ENCODE measurements at regions not wholly inside any gene's neighbourhood (a gene's known extent, or its start where the extent isn't known, plus 50 kb on each side); places are given as distances from the start of the nearest gene placed in this dataset.

DNA sequence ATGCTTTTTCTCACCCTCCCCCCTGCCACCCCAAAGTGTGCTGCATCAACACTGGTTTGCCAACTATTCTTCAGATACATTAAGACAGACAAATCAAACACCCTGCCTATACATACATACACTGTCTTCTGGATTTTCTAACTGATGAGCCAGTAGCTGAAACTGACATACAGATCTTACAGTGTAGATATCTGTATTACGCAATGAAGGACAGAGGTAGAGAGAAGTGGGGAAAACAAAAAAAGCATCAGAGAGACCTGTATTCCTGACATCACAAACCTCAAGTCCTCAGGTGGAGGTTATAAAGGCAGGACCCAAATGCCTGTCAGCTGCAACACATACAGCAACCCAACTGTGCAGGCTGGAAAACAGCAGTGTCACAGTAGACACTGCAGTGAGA, 535.4 kb downstream of the HACE1 start:
- no peak overlapping the region for H3K4me3 ChIP-seq (ENCODE audit: low read depth, low read length)
- no peaks in the 10 kb centered on the region for H3K36me3 ChIP-seq (ENCODE audit: insufficient read depth)
- peaks cover 1% of the 10 kb centered on the region for H3K4me1 ChIP-seq (ENCODE audit: insufficient read depth)
- no peak for DNase-seq (ENCODE audit: extremely low spot score)
- 100% methylated on average over 1 of the region's 1 CpG for WGBS
- no peak overlapping the region for H3K27ac ChIP-seq (ENCODE audit: low read depth)

DNA sequence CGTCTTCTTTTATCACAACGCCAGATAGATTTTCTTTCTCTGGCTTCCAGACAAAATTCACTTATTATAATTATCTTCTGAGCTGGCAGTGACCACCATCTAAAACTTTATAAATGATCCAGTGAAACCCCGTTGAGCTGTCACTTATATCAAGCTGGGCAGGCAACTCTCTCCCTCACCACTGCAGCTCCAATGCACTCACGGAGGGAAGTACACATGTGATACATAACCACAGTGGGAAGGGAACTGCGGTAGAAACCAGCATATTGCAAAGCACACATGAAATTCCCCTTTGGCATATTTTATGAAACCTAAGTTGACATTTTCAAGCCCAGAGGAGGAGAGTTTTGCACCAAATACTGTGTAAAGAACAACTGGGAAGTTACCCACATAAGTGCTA, 536.9 kb downstream of the HACE1 start:
- Histone ChIP-seq H3K4me3 (ENCODE audit: low read depth, low read length) (no peak overlapping the region), H3K4me1 (ENCODE audit: insufficient read depth) (peaks cover 1% of the 10 kb centered on the region), H3K27ac (ENCODE audit: low read depth) (no peak overlapping the region), H3K36me3 (ENCODE audit: insufficient read depth) (no peaks in the 10 kb centered on the region)
- WGBS = 56% methylated on average over 5 of the region's 5 CpGs
- DNase-seq (ENCODE audit: extremely low spot score) = no peak

DNA sequence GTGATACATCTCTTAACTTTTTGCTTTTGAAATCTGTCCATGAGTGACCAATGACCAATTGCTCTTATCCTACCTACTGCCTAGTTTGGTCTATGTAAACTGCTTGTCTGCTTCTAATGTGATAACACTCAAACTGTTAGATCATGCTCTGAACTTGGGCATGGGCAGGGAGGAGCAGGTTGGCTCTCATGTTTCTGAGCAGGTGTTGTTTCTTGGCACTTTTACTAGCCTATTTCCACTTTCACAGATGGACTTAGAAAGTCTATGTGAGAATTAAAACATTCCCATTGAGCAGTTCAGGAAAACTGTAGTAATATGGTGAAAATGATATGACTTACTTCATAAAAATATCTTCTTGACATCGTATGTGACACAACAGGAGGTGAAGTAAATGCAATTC, 538.4 kb downstream of the HACE1 start:
- Histone ChIP-seq H3K4me3 (ENCODE audit: low read depth, low read length) (no peak overlapping the region), H3K27ac (ENCODE audit: low read depth) (no peak overlapping the region), H3K36me3 (ENCODE audit: insufficient read depth) (no peaks in the 10 kb centered on the region), H3K4me1 (ENCODE audit: insufficient read depth) (peaks cover 1% of the 10 kb centered on the region)
- DNase-seq (ENCODE audit: extremely low spot score) = no peak
- 80% methylated on average over 1 of the region's 1 CpG for WGBS

DNA sequence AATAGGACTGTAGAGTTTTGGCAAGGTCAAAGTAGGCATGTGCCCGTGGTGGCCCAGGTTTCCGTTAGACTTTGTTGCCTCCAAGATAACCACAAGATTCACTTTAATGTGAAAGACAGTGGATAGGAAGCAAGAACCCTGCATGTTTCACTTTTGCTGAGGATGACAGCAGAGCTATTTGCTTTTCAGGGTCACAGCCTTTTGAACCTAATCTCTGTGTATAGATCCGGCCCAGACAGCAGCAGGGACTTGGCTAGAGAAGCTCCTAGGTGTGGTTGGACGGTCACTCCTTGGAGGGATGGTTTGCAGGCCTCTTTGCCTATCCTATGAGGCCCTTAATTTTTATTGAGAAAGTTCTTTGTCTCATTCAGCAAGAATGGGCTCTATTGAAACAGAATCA, 538.8 kb downstream of the HACE1 start:
- Histone ChIP-seq H3K27ac (ENCODE audit: low read depth) (no peak overlapping the region), H3K4me3 (ENCODE audit: low read depth, low read length) (no peak overlapping the region), H3K36me3 (ENCODE audit: insufficient read depth) (no peaks in the 10 kb centered on the region), H3K4me1 (ENCODE audit: insufficient read depth) (peaks cover 1% of the 10 kb centered on the region)
- no peak for DNase-seq (ENCODE audit: extremely low spot score)
- 71% methylated on average over 4 of the region's 4 CpGs for WGBS

DNA sequence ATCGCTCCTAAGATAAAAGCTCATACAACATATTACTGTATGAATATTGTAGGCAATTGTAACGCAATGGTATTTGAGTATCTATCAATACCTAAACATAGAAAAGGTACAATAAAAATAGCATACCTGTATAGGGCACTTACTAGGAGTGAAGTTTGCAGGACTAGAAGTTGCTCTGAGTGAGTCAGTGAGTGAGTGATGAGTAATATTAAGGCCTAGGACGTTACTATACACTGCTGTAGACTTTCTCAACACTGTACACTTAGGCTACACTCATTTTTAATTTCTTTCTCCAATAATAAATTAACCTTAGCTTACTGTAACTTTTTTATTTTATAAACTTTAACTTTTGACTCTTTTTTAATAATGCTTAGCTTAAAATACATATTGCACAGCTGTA, 546.9 kb downstream of the HACE1 start:
- Histone ChIP-seq H3K4me3 (ENCODE audit: low read depth, low read length) (no peak overlapping the region), H3K4me1 (ENCODE audit: insufficient read depth) (no peaks in the 10 kb centered on the region), H3K36me3 (ENCODE audit: insufficient read depth) (no peaks in the 10 kb centered on the region), H3K27ac (ENCODE audit: low read depth) (no peak overlapping the region)
- WGBS = 89% methylated on average over 3 of the region's 3 CpGs
- no peak for DNase-seq (ENCODE audit: extremely low spot score)

DNA sequence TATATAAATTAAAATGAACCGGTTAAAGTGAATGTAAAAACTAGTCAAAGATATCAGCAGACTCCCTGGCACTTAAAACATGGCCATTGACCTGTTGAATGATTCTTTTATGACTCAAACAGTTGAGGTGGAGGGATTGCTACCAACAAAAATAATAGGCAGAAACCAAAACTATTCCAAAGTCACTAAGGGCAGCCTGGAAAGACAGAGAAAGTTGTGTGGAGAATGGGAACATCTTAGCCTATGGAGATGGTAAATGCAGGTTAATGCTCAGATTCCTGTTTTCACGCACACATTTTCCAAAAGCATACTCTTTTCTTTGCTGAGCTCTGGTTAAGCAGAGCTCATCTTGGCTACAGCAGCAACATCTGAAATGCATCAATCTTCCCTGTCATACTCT, 553.5 kb downstream of the HACE1 start:
- Histone ChIP-seq H3K4me1 (ENCODE audit: insufficient read depth) (no peaks in the 10 kb centered on the region), H3K27ac (ENCODE audit: low read depth) (no peak overlapping the region), H3K4me3 (ENCODE audit: low read depth, low read length) (no peak overlapping the region), H3K36me3 (ENCODE audit: insufficient read depth) (no peaks in the 10 kb centered on the region)
- 89% methylated on average over 2 of the region's 2 CpGs for WGBS
- DNase-seq (ENCODE audit: extremely low spot score) = no peak

DNA sequence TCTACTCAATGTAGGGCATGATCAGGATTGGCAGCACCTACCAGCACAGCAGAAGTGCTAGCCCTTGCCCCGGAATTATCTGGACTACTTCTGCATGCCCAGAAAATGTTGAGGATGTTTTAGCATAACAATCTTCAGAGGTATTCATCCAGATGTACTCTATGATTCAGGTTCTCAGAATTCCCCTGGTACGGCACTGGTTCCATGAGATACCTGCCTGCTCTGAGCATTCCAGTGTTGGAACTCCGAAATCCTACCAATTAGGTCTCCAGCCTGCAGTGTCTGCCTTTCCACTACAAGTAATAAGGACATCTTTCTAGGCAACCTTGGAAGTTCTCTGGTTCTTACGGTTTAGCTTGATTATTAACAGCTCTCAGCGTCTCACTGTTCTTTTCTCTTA, 554.5 kb downstream of the HACE1 start:
- Histone ChIP-seq H3K4me1 (ENCODE audit: insufficient read depth) (no peaks in the 10 kb centered on the region), H3K27ac (ENCODE audit: low read depth) (no peak overlapping the region), H3K4me3 (ENCODE audit: low read depth, low read length) (no peak overlapping the region), H3K36me3 (ENCODE audit: insufficient read depth) (no peaks in the 10 kb centered on the region)
- no peak for DNase-seq (ENCODE audit: extremely low spot score)
- WGBS = 94% methylated on average over 5 of the region's 5 CpGs

DNA sequence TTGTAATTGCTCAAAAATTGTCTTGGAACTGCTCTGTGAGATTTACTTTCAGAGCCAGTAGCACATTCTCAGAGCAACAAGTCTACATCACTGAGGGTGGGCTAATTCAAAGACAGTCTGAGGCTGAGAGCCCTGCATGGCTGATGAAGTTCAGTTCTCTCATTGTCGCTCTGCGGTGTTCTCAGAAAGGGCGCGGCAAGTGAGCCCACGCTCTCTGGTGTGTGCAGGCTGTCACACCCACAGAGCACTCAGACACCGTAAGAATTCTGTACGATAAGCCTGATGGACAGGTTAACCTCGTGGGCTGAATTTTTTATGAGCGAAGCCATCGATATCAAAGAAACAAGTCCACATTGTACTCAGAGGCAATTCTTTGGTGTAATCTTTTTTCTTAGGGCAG, 557.8 kb downstream of the HACE1 start:
- 68% methylated on average over 10 of the region's 10 CpGs for WGBS
- H3K27ac ChIP-seq (ENCODE audit: low read depth) = no peak overlapping the region
- H3K4me3 ChIP-seq (ENCODE audit: low read depth, low read length) = no peak overlapping the region
- no peak for DNase-seq (ENCODE audit: extremely low spot score)
- H3K36me3 ChIP-seq (ENCODE audit: insufficient read depth) = no peaks in the 10 kb centered on the region
- no peaks in the 10 kb centered on the region for H3K4me1 ChIP-seq (ENCODE audit: insufficient read depth)

DNA sequence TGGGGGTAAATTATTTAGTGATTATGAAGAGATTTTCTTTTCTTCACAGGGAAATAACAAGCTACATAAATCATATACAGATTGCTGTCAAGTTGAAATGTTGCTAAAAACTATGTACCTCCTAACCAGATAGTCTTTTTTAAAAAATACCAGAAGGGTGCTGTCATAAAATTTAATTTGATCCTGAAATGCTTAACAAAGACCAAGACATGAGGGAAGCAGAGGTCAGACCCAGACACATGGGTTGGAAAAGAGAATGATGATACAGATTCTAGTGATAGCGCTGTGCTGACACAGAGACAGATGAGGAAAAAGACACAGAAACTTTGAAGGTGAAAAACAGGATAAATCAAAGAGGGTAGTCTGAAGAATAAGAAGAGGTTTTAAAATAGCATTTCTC, 573.1 kb downstream of the HACE1 start:
- DNase-seq (ENCODE audit: extremely low spot score) = no peak
- H3K4me1 ChIP-seq (ENCODE audit: insufficient read depth) = no peaks in the 10 kb centered on the region
- no peak overlapping the region for H3K4me3 ChIP-seq (ENCODE audit: low read depth, low read length)
- H3K36me3 ChIP-seq (ENCODE audit: insufficient read depth) = no peaks in the 10 kb centered on the region
- WGBS = 96% methylated on average over 1 of the region's 1 CpG
- H3K27ac ChIP-seq (ENCODE audit: low read depth) = no peak overlapping the region

DNA sequence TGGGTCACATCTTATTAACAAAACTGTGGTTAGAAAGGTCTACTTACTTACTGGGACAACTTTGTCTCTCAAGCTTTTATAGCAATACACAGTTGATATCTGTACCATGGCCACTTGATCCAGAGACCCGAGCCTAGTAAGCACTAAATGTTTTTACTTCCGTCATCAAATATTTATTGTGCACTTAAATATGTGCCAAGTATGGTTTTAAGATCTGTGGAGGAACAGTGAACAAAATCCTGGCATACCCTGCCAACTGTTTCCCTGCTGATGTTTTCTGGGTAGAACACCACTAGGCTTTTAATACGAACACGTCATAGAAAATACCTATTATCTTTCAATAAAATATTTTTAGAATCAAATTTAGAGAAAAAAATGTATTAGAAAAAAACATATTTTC, 574.8 kb downstream of the HACE1 start:
- DNase-seq (ENCODE audit: extremely low spot score) = no peak
- H3K27ac ChIP-seq (ENCODE audit: low read depth) = no peak overlapping the region
- WGBS = 60% methylated on average over 4 of the region's 4 CpGs
- H3K4me3 ChIP-seq (ENCODE audit: low read depth, low read length) = no peak overlapping the region
- H3K36me3 ChIP-seq (ENCODE audit: insufficient read depth) = no peaks in the 10 kb centered on the region
- no peaks in the 10 kb centered on the region for H3K4me1 ChIP-seq (ENCODE audit: insufficient read depth)

DNA sequence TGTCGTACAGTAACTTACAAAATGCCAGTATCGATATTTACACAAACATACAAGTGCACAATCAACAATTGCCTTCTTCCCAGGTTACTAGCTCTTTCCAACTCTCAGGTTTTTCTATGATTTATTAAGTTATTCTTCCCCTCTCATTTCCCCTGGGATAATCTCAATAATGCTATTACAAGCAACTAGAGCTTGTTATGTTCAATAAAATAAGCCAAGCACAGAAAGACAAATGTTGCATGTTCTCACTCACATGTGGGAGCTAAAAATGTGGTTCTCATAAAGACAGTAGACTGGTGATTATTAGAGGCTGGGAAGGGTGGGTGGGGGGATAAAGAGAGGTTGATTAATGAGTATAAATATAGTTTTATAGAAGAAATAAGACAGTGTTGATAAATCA, 577.1 kb downstream of the HACE1 start:
- no peak for DNase-seq (ENCODE audit: extremely low spot score)
- no peak overlapping the region for H3K4me3 ChIP-seq (ENCODE audit: low read depth, low read length)
- no peak overlapping the region for H3K27ac ChIP-seq (ENCODE audit: low read depth)
- WGBS = 89% methylated on average over 2 of the region's 2 CpGs
- no peaks in the 10 kb centered on the region for H3K4me1 ChIP-seq (ENCODE audit: insufficient read depth)
- no peaks in the 10 kb centered on the region for H3K36me3 ChIP-seq (ENCODE audit: insufficient read depth)

DNA sequence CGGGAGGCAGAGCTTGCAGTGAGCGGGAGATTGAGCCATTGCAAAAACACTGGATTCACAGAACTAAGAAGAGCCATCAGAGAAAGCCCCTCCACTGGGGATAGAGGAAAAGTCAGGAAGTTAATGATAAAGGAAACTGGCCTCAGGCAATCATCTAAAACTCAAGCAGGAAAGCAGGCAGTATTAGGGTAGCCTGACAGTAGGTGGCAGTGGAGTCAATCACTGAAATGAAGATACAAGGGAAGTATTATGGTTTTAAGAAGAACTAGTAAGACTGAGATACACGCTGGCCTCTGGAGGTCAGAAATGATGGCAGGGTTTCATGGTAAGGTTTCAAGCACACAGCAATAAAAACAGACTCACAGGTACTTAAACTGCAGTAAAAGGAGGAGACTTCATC, 578.3 kb downstream of the HACE1 start:
- Histone ChIP-seq H3K27ac (ENCODE audit: low read depth) (no peak overlapping the region), H3K4me3 (ENCODE audit: low read depth, low read length) (no peak overlapping the region), H3K36me3 (ENCODE audit: insufficient read depth) (no peaks in the 10 kb centered on the region), H3K4me1 (ENCODE audit: insufficient read depth) (no peaks in the 10 kb centered on the region)
- no peak for DNase-seq (ENCODE audit: extremely low spot score)
- WGBS = 82% methylated on average over 3 of the region's 3 CpGs

DNA sequence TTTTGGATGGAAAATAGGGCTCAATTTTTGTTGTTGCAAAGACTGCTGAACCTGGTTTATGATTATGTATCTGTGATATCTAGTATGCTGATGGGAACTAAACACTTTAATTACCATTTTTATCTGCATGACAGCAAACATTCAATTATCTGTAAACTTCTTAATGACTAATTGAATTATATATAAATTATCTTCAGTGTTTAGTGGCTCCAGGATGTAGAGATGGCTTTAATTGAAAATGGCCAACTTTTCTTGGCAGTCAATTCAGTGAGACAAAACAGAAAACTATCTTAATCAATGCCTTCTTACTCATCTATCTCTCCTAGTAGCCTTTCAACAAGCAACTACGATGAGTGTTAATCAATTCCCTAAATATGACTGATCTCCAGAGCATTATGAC, 591.3 kb downstream of the HACE1 start:
- Histone ChIP-seq H3K36me3 (ENCODE audit: insufficient read depth) (no peaks in the 10 kb centered on the region), H3K4me1 (ENCODE audit: insufficient read depth) (no peaks in the 10 kb centered on the region), H3K27ac (ENCODE audit: low read depth) (no peak overlapping the region), H3K4me3 (ENCODE audit: low read depth, low read length) (no peak overlapping the region)
- no peak for DNase-seq (ENCODE audit: extremely low spot score)
- WGBS = 80% methylated on average over 1 of the region's 1 CpG

DNA sequence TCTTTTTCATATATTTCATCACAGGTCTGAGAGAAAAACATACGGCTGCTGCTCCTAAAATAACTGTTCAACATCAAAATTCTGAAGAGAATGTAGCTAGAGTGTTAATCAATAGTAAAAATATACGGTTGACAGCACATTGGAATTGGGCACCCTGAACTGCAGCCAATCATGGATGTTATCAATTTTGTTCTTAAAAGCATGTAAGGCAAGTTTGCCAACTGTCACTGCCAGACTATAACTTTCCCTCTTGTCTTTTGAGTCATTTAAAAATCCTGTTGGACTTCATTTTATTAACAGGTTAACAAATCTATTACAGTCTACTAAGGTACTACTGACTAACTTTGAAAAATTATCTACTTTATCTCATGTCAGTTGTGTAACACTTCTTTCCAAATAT, 592.8 kb downstream of the HACE1 start:
- Histone ChIP-seq H3K27ac (ENCODE audit: low read depth) (no peak overlapping the region), H3K4me1 (ENCODE audit: insufficient read depth) (no peaks in the 10 kb centered on the region), H3K36me3 (ENCODE audit: insufficient read depth) (no peaks in the 10 kb centered on the region), H3K4me3 (ENCODE audit: low read depth, low read length) (no peak overlapping the region)
- no peak for DNase-seq (ENCODE audit: extremely low spot score)
- WGBS = 80% methylated on average over 2 of the region's 2 CpGs

DNA sequence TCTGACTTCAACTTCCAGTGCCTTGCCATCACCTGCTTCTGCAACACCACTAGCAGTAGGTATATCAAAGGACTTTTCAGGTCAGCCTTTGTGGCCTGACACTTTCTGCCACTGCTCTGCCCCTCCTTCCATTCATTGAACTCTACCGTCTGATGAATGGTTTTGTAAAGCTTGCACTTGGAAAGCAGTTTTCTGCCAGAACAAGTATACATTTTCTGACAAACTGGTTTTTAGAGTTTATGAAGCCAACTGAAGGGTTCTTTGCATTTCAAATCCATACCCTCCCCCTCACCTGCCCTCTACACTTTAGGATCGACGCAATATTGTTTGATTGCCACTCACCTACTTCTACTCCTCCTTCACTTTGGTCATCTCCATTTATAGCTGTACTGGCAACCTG, 603.1 kb downstream of the HACE1 start:
- no peak for DNase-seq (ENCODE audit: extremely low spot score)
- WGBS = 72% methylated on average over 3 of the region's 3 CpGs
- no peak overlapping the region for H3K4me3 ChIP-seq (ENCODE audit: low read depth, low read length)

More for the DNA sequence above, 603.1 kb downstream of the HACE1 start:
- Histone ChIP-seq H3K27ac (ENCODE audit: low read depth) (no peak overlapping the region), H3K4me1 (ENCODE audit: insufficient read depth) (no peaks in the 10 kb centered on the region), H3K36me3 (ENCODE audit: insufficient read depth) (no peaks in the 10 kb centered on the region)
